Activated CD4-positive, alpha-beta T cell treated with anti-CD3 and anti-CD28 coated beads, Interleukin-2, amount 10 ng/mL, durations not matched to agents 7 days and 5 days (primary cell): ENCODE measurements at regions not wholly inside any gene's neighbourhood (a gene's known extent, or its start where the extent isn't known, plus 50 kb on each side); places are given as distances from the start of the nearest gene placed in this dataset.

Experiments used
- CTCF ChIA-PET: fragments of 350-600 bp; sonication (Branson Sonifier 250); formaldehyde crosslinking; loops from one replicate; lab custom pipeline; 2021; ENCODE audit warnings: antibody characterized with exemption; lab: Charles Lee
- POLR2A ChIA-PET: fragments of 350-600 bp; sonication (Branson Sonifier 250); formaldehyde crosslinking; loops from one replicate; lab custom pipeline; 2021; ENCODE audit warnings: antibody characterized with exemption; lab: Charles Lee
- DNase-seq: peaks from one replicate; pipeline ENCODE4 v3.0.0-alpha.2; 2020
- H3K27ac Mint-ChIP-seq: one replicate; pipeline ENCODE4 v1.8.0; 2021; ENCODE audit warnings: mild to moderate bottlenecking, moderate library complexity, mixed read lengths
- H3K27me3 Mint-ChIP-seq: one replicate; pipeline ENCODE4 v1.8.0; 2021; ENCODE audit warnings: mixed read lengths
- H3K36me3 Mint-ChIP-seq: one replicate; pipeline ENCODE4 v1.8.0; 2021; ENCODE audit warnings: low read depth, mixed read lengths
- H3K4me1 Mint-ChIP-seq: one replicate; pipeline ENCODE4 v1.8.0; 2021; ENCODE audit warnings: mixed read lengths
- H3K4me3 Mint-ChIP-seq: one replicate; pipeline ENCODE4 v1.8.0; 2021; ENCODE audit warnings: mild to moderate bottlenecking, moderate library complexity, mixed read lengths
- H3K9me3 Mint-ChIP-seq: one replicate; pipeline ENCODE4 v1.8.0; 2021; ENCODE audit warnings: mixed read lengths

GRCh38 chr4:18285357-18285756 is 263.8 kb upstream of the LCORL start:
- Mint-ChIP-seq H3K27me3 (no peaks in the 10 kb centered on the region), H3K27ac (no peak overlapping the region), H3K9me3 (no peaks in the 10 kb centered on the region), H3K4me3 (no peak overlapping the region), H3K36me3 (no peaks in the 10 kb centered on the region), H3K4me1 (no peaks in the 10 kb centered on the region)
- ChIA-PET CTCF (interaction anchor here (0.8 to 1.5 kb wide), 3 partner anchors 11 to 37 kb away, joined by 3 read pairs; no protein-coding TSS in a partner anchor), POLR2A (no interaction called here)
- DNase-seq, result no peak

DNA sequence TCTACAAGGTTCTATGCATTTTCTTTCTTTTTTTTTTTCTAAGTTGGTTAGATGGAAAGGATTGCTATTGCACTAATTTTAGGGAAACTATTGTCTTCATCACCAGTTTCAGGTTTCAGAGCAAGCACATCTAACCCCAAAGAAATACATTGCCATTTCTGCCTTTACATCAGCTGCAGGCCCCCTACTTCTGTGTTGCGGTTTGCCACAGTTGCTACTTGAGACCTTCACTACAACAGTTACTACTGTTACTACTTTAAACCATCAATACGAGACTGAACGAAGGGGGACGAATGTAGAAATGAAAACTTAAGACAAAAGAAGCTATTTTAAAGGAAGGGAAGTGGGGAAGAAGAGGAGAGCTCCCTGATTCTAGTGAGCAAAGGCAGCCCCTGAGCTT is 256.7 kb upstream of the LCORL start:
- Mint-ChIP-seq H3K27ac (no peak overlapping the region), H3K36me3 (no peaks in the 10 kb centered on the region), H3K4me3 (no peak overlapping the region), H3K4me1 (no peaks in the 10 kb centered on the region), H3K27me3 (no peaks in the 10 kb centered on the region), H3K9me3 (no peaks in the 10 kb centered on the region)
- POLR2A ChIA-PET, result no interaction called here
- CTCF ChIA-PET, result no interaction called here
- DNase-seq, result no peak

DNA sequence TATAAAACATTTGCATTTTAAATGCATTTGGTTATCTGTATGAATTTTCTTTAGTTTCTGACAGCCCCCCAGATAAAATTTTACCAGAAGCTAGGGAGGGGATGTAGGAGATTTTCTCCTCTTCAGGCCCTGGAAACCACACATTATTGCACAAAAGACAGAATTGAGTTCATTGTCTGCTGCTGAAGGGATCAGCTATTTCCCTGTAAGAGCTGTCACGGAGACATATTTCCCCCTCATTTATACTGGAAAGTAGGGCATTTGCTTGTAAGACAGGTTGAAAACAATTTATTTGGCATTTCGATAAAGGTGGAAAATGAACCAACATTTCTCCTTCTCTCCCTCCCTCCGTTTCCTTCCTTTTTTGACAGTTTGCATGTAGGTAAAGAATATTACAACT is 241.3 kb upstream of the LCORL start:
- no peak overlapping the region for H3K4me3 Mint-ChIP-seq
- H3K9me3 Mint-ChIP-seq, result no peaks in the 10 kb centered on the region
- no peak overlapping the region for H3K27ac Mint-ChIP-seq
- ChIA-PET CTCF (no interaction called here), POLR2A (no interaction called here)
- H3K36me3 Mint-ChIP-seq, result no peaks in the 10 kb centered on the region
- no peaks in the 10 kb centered on the region for H3K4me1 Mint-ChIP-seq
- no peak for DNase-seq
- H3K27me3 Mint-ChIP-seq, result no peaks in the 10 kb centered on the region

- Mint-ChIP-seq H3K4me3 (no peak overlapping the region), H3K27me3 (peaks cover 2% of the 10 kb centered on the region), H3K36me3 (no peaks in the 10 kb centered on the region), H3K9me3 (no peaks in the 10 kb centered on the region), H3K27ac (no peak overlapping the region), H3K4me1 (no peaks in the 10 kb centered on the region)
- POLR2A ChIA-PET, result no interaction called here
- CTCF ChIA-PET, result no interaction called here
- no peak for DNase-seq
Measured at GRCh38 chr4:18252052-18252451, 230.5 kb upstream of the LCORL start.

DNA sequence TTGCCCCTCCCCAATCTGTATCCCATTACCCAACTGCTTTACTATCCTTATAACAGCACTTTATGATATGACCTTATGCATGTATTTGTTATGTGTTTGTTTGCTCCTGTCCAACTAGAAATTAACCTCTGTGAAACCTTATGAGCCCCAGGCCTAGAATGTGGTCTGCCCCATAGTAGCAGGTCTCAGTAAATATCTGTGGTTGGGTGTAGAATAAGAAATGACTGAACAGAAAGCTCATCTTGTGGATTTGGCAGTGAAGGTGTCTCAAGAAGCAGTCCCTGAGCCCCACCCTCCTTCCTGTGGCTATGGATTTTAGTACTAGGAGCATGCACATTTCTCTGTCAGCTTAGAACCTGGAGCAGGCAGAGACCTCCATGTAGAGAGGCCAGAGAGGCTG is 229.0 kb upstream of the LCORL start:
- ChIA-PET POLR2A (no interaction called here), CTCF (no interaction called here)
- H3K4me1 Mint-ChIP-seq, result no peaks in the 10 kb centered on the region
- peaks cover 2% of the 10 kb centered on the region for H3K27me3 Mint-ChIP-seq
- no peak overlapping the region for H3K27ac Mint-ChIP-seq
- no peaks in the 10 kb centered on the region for H3K36me3 Mint-ChIP-seq
- no peak for DNase-seq
- no peaks in the 10 kb centered on the region for H3K9me3 Mint-ChIP-seq
- H3K4me3 Mint-ChIP-seq, result no peak overlapping the region

DNA sequence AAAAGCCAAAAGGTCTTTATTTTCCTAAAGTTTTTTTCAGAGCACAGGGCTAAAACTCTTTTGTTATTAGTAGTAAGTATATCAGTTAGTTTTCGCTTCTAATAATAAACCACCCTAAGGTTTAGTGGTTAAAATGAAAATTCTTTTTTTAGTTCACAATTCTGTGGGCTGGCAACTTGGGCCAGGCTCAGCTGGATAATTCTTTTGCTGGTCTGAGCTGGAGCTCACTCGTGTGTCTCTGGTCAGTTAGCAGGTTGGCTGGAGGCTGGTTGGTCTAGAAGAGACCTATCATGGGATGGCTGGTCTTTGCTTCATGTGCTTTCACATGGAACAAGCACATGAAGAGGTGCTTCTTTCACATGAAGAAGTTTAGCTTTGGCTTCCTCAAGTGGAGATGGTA is 227.1 kb upstream of the LCORL start:
- POLR2A ChIA-PET, result no interaction called here

DNA sequence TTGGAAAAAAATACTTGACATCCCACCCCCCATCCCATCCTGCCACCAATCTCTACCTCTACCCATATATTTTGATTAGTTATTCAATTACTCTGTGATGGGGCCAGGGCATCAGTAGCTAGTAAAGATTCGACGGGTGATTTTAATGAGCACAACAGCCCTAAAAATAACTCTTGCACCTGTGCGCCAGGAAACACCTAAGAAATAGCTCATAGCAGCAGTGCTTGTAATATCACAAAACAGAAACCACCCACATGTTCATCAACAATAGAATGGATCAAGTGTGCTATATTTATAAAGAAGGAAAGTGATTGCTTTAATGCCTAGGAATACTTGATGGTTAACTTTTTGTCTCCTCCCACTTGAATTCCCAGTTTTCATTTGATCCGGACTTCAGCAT is 225.6 kb upstream of the LCORL start:
- POLR2A ChIA-PET, result no interaction called here
- Mint-ChIP-seq H3K4me1 (no peaks in the 10 kb centered on the region), H3K36me3 (no peaks in the 10 kb centered on the region), H3K27ac (no peak overlapping the region), H3K27me3 (no peaks in the 10 kb centered on the region), H3K9me3 (no peaks in the 10 kb centered on the region), H3K4me3 (no peak overlapping the region)
- CTCF ChIA-PET, result no interaction called here
- DNase-seq, result no peak

More for the DNA sequence above, 227.1 kb upstream of the LCORL start:
- Mint-ChIP-seq H3K27me3 (no peaks in the 10 kb centered on the region), H3K27ac (no peak overlapping the region), H3K4me3 (no peak overlapping the region), H3K9me3 (no peaks in the 10 kb centered on the region), H3K36me3 (no peaks in the 10 kb centered on the region), H3K4me1 (no peaks in the 10 kb centered on the region)
- CTCF ChIA-PET, result interaction anchor here (0.9 kb wide), 1 partner anchor 36 kb away, joined by 3 read pairs; no protein-coding TSS in a partner anchor
- DNase-seq, result no peak

- POLR2A ChIA-PET, result no interaction called here
- no peaks in the 10 kb centered on the region for H3K9me3 Mint-ChIP-seq
Measured at GRCh38 chr4:18242919-18243693, 221.6 kb upstream of the LCORL start.

GRCh38 chr4:18241727-18242126 is 220.2 kb upstream of the LCORL start:
- H3K9me3 Mint-ChIP-seq, result no peaks in the 10 kb centered on the region
- no peak overlapping the region for H3K27ac Mint-ChIP-seq
- POLR2A ChIA-PET, result no interaction called here
- CTCF ChIA-PET, result no interaction called here
- no peak overlapping the region for H3K4me3 Mint-ChIP-seq
- H3K36me3 Mint-ChIP-seq, result no peaks in the 10 kb centered on the region
- no peak for DNase-seq
- H3K27me3 Mint-ChIP-seq, result no peaks in the 10 kb centered on the region
- no peaks in the 10 kb centered on the region for H3K4me1 Mint-ChIP-seq

More at GRCh38 chr4:18242919-18243693, 221.6 kb upstream of the LCORL start:
- Mint-ChIP-seq H3K27me3 (no peaks in the 10 kb centered on the region), H3K27ac (no peak overlapping the region), H3K36me3 (no peaks in the 10 kb centered on the region), H3K4me3 (no peak overlapping the region), H3K4me1 (no peaks in the 10 kb centered on the region)
- CTCF ChIA-PET, result no interaction called here
- DNase-seq, result no peak

DNA sequence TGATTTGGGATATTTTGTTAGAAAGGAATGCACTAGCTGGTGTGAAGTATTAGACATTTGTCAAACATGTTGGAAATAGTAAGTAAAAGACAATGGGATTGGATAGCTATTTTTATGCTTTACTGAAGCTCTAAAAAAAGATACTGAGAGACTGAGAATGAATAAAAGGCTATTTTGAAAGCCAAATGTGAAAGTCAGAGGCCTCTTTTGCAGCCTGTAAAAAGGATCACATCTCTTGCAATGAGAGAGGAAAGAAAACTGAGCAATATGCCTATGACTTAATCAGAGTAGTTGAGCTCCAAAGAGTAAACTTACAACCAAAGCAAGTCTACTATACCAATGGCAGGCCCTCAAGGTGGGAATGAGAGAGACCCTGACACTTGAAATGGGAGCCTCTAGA is 212.6 kb upstream of the LCORL start:
- H3K36me3 Mint-ChIP-seq, result no peaks in the 10 kb centered on the region

GRCh38 chr4:18231726-18232125 is 210.2 kb upstream of the LCORL start:
- H3K4me1 Mint-ChIP-seq, result no peaks in the 10 kb centered on the region
- H3K4me3 Mint-ChIP-seq, result no peak overlapping the region
- no peaks in the 10 kb centered on the region for H3K36me3 Mint-ChIP-seq

More for the DNA sequence above, 212.6 kb upstream of the LCORL start:
- H3K9me3 Mint-ChIP-seq, result peaks cover 5% of the 10 kb centered on the region
- CTCF ChIA-PET, result no interaction called here
- DNase-seq, result no peak
- no peaks in the 10 kb centered on the region for H3K4me1 Mint-ChIP-seq
- H3K4me3 Mint-ChIP-seq, result no peak overlapping the region
- no peaks in the 10 kb centered on the region for H3K27me3 Mint-ChIP-seq
- H3K27ac Mint-ChIP-seq, result no peak overlapping the region
- POLR2A ChIA-PET, result no interaction called here

DNA sequence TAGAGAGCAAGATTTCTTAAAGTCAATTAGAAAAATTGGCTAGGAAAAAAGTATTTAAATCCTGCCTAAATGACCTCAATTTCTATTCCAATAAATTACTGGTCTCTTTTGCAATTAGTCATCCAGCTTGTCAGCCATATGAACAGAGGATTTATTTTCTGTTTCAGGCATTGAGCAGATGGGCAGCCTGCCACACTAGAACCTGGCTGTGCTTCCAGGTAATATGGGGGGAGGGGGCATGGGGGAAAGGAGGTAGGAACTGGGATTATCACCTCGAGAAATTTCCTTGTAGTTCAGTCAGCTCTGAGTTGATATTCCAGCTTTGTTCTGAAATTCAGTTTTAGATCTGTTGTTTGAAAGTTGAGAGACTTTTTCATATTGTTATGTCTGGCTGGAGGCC is 206.3 kb upstream of the LCORL start:
- CTCF ChIA-PET, result interaction anchor here (1.1 kb wide), 1 partner anchor 16 kb away, joined by 3 read pairs; no protein-coding TSS in a partner anchor
- DNase-seq, result no peak
- Mint-ChIP-seq H3K27ac (no peak overlapping the region), H3K27me3 (no peaks in the 10 kb centered on the region), H3K36me3 (no peaks in the 10 kb centered on the region), H3K4me3 (no peak overlapping the region), H3K9me3 (peaks cover 10% of the 10 kb centered on the region), H3K4me1 (no peaks in the 10 kb centered on the region)
- POLR2A ChIA-PET, result no interaction called here

More at GRCh38 chr4:18231726-18232125, 210.2 kb upstream of the LCORL start:
- no peak overlapping the region for H3K27ac Mint-ChIP-seq
- POLR2A ChIA-PET, result no interaction called here
- CTCF ChIA-PET, result no interaction called here
- H3K9me3 Mint-ChIP-seq, result peaks cover 10% of the 10 kb centered on the region
- H3K27me3 Mint-ChIP-seq, result no peaks in the 10 kb centered on the region
- DNase-seq, result no peak

DNA sequence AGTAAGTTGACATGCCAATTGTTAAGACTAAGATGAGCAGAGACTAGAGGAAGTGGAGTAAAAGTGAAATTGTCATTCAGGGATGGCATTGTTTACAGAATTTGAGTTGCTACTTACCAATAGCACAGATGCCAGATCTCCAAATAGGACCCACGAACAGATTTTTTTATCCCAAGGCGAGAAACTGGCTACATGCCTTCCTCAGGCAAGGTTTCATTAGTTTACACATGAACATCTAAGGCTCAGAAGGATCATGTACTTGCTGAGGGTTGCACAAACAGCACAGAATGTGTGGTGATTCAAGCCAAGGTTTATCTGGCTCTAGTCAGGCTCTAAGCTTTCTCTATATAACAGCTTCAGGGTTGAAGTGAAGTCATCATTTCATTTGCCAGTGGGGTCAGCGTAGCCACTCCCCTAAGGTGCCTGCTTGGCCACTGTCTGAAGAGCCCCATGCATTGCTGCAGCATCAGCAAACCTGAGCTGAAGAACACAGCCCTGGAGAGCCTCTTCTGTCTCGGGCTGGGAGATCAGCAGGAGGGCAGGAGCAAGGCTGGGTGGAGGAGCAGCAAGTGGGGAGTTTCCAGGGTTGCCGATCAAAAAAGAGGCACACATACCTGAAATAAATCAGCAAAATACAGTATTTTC is 193.0 kb upstream of the LCORL start:
- ChIA-PET POLR2A (no interaction called here), CTCF (no interaction called here)
- peaks cover 3% of the 10 kb centered on the region for H3K27me3 Mint-ChIP-seq
- no peak for DNase-seq
- no peaks in the 10 kb centered on the region for H3K36me3 Mint-ChIP-seq
- no peak overlapping the region for H3K4me3 Mint-ChIP-seq
- H3K4me1 Mint-ChIP-seq, result no peaks in the 10 kb centered on the region
- no peaks in the 10 kb centered on the region for H3K9me3 Mint-ChIP-seq
- no peak overlapping the region for H3K27ac Mint-ChIP-seq
